ENCODE measurements at regions not wholly inside any gene's neighbourhood (a gene's known extent, or its start where the extent isn't known, plus 50 kb on each side); places are given as distances from the start of the nearest gene placed in this dataset.
A peak's percentile ranks its signal among the peaks of the same experiment; 100 is the strongest.

DNA sequence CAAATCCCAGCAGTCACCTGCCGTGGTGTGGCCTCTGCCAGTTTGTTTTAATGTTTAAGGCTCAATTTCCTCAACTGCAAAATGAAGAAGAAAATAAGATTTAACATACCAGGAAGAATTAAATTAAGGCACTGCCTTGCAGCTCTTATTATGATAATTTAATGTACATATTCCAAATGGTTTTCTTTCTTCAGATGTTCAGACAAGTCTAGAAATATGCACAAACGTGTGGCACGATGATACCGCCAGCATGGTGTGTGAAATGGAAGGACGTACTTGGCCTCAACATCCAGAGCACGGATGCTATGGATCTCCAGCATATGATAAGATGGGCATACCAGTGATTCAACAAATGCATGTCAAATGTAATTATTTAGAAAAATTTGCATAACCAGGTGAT, 959.4 kb upstream of the TMEM132C start:
- Histone ChIP-seq H3K79me1 (ENCODE audit: low read depth, low read length) (no peaks in the 10 kb centered on the region), H3K9me3 (replicated peaks in 1 of 2; ENCODE audit: control insufficient read depth in 2 of 2, insufficient read depth in 1 of 2, low read depth in 1 of 2, low read length in 2 of 2) (peaks cover 0 to 2% of the 10 kb centered on the region in 2 donors), H3K23ac (ENCODE audit: low read depth, low read length, poor library complexity) (no peak overlapping the region), H3K36me3 (replicated peaks in 1 of 2; ENCODE audit: control insufficient read depth in 2 of 2, insufficient read depth in 2 of 2, low read length in 2 of 2) (no peaks in the 10 kb centered on the region), H3K18ac (ENCODE audit: low read length) (no peak overlapping the region), H3K4me1 (ENCODE audit: control insufficient read depth in 2 of 2, insufficient read depth in 1 of 2, low read depth in 1 of 2, low read length in 2 of 2) (no peaks in the 10 kb centered on the region), H3K27ac (replicated peaks; ENCODE audit: low read length) (no peak overlapping the region), H3K4me2 (ENCODE audit: insufficient read depth, low read length, poor library complexity, severe bottlenecking) (no peak overlapping the region), H2BK12ac (ENCODE audit: low read length) (no peak overlapping the region), H3K4ac (ENCODE audit: low read length) (no peak overlapping the region), H3K4me3 (ENCODE audit: low read length in 2 of 2) (no peak overlapping the region), H4K91ac (ENCODE audit: low read depth, low read length, poor library complexity) (no peak overlapping the region), H2AK5ac (ENCODE audit: low read depth, low read length) (no peak overlapping the region), H3K9ac (ENCODE audit: low read depth, low read length, poor library complexity) (no peak overlapping the region), H4K8ac (ENCODE audit: low read depth, low read length) (no peak overlapping the region), H2BK5ac (ENCODE audit: low read length) (no peak overlapping the region), H3K27me3 (ENCODE audit: control insufficient read depth in 3 of 3, insufficient read depth in 3 of 3, low read depth in 1 of 3, low read length in 3 of 3) (no peaks in the 10 kb centered on the region), H2BK15ac (ENCODE audit: low read length) (no peak overlapping the region), H2AFZ (ENCODE audit: low read length) (no peak overlapping the region), H3K14ac (ENCODE audit: low read length) (no peak overlapping the region), H2BK120ac (ENCODE audit: low read depth, low read length) (no peak overlapping the region)
- no CpG with 5 or more reads among the region's 6 CpGs for WGBS, 2 donors (ENCODE audit: extremely low coverage in 2 of 2, insufficient read length in 2 of 2, insufficient replicate concordance in 1 of 2)
- no peak for DNase-seq (ENCODE audit: low spot score)

DNA sequence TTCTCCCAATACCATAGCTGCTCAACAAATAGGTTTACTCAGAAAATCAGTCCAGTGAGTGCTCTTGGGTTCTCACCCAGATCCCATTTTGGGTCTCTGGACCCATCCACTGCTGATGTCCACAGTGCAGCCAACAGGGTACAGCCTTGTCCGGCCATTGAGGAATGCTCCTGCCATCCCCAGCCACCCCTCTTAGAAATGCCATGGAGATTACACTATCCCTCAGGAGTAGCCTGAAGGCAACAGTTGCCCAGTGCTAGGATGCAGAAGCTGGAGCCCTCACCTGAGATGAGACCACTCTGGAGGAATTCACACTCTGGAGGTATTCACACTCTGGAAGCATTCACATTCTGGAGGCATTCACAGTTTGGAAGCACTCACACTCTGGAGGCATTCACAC, 958.8 kb upstream of the TMEM132C start:
- H3K4me2 ChIP-seq (ENCODE audit: insufficient read depth, low read length, poor library complexity, severe bottlenecking), result no peak overlapping the region
- no peak overlapping the region for H2BK12ac ChIP-seq (ENCODE audit: low read length)
- H3K23ac ChIP-seq (ENCODE audit: low read depth, low read length, poor library complexity), result no peak overlapping the region
- no peaks in the 10 kb centered on the region for H3K27me3 ChIP-seq (ENCODE audit: control insufficient read depth in 3 of 3, insufficient read depth in 3 of 3, low read depth in 1 of 3, low read length in 3 of 3)
- no peak overlapping the region for H2AK5ac ChIP-seq (ENCODE audit: low read depth, low read length)
- no peaks in the 10 kb centered on the region for H3K36me3 ChIP-seq (replicated peaks in 1 of 2; ENCODE audit: control insufficient read depth in 2 of 2, insufficient read depth in 2 of 2, low read length in 2 of 2)
- H3K27ac ChIP-seq (replicated peaks; ENCODE audit: low read length), result no peak overlapping the region
- WGBS, 2 donors (ENCODE audit: extremely low coverage in 2 of 2, insufficient read length in 2 of 2, insufficient replicate concordance in 1 of 2), result no CpG with 5 or more reads among the region's 1 CpG
- H3K4me1 ChIP-seq (ENCODE audit: control insufficient read depth in 2 of 2, insufficient read depth in 1 of 2, low read depth in 1 of 2, low read length in 2 of 2), result no peaks in the 10 kb centered on the region
- H2BK120ac ChIP-seq (ENCODE audit: low read depth, low read length), result no peak overlapping the region
- no peak overlapping the region for H3K4ac ChIP-seq (ENCODE audit: low read length)
- no peak overlapping the region for H2BK5ac ChIP-seq (ENCODE audit: low read length)
- no peak overlapping the region for H4K91ac ChIP-seq (ENCODE audit: low read depth, low read length, poor library complexity)
- H3K14ac ChIP-seq (ENCODE audit: low read length), result no peak overlapping the region
- no peak overlapping the region for H3K18ac ChIP-seq (ENCODE audit: low read length)
- no peak overlapping the region for H3K4me3 ChIP-seq (ENCODE audit: low read length in 2 of 2)
- no peak overlapping the region for H4K8ac ChIP-seq (ENCODE audit: low read depth, low read length)
- no peaks in the 10 kb centered on the region for H3K79me1 ChIP-seq (ENCODE audit: low read depth, low read length)
- H2AFZ ChIP-seq (ENCODE audit: low read length), result no peak overlapping the region
- H2BK15ac ChIP-seq (ENCODE audit: low read length), result no peak overlapping the region
- no peak overlapping the region for H3K9ac ChIP-seq (ENCODE audit: low read depth, low read length, poor library complexity)
- H3K9me3 ChIP-seq (replicated peaks in 1 of 2; ENCODE audit: control insufficient read depth in 2 of 2, insufficient read depth in 1 of 2, low read depth in 1 of 2, low read length in 2 of 2), result peaks cover 0 to 2% of the 10 kb centered on the region in 2 donors
- DNase-seq (ENCODE audit: low spot score), result no peak

DNA sequence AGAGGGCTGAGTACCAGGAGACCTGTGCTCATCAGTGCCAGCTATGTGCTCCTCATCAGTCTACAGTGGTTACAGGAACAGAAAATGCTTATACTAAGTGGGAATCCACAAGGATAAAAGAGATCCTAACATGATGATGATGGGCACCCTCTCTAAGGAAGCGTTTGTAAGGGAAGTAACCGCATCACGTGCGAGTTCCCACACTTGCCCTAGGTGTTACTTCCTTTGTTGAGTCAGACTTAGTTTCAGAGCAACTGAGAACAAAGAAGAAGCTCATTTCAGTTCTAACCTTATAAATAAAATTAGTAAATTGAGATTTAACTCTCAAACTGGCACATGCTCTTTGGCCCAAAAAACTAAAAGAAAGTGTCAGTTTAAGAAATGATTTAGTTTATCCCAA, 956.4 kb upstream of the TMEM132C start:
- H3K4ac ChIP-seq (ENCODE audit: low read length), result no peak overlapping the region

DNA sequence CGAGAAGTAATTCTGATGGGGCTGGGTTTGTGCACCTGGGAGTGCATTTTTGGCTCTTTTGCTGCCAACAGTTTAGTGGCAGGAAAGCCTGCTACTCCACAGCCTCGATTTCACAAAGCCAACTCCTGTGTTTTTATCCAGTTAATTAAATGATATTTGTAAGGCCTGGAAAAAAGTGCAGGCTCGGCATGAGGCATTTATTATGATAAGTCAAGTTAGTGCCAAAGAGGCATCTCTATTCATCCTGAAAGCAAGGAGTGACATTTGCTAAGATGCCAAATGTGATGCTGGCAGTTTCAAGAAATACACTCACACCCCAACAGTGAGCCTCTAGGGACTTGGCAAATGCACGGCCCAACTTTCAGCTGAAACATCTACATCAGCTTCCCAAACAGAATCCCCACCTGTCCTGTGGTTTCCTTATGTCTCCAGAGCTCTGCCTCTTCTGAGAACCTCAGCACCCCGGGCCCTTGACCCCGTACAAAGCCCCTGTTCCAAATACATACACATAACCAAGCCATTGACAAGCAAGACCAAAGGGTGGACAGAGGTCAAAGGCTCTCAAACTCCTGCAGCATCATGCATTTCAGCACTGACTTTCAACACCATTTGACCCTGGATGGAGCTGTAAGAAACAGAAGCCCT, 955.1 kb upstream of the TMEM132C start:
- H3K27me3 ChIP-seq (ENCODE audit: control insufficient read depth in 3 of 3, insufficient read depth in 3 of 3, low read depth in 1 of 3, low read length in 3 of 3), result no peaks in the 10 kb centered on the region
- H3K4me3 ChIP-seq (ENCODE audit: low read length in 2 of 2), result no peak overlapping the region
- no peak overlapping the region for H2BK5ac ChIP-seq (ENCODE audit: low read length)
- no peak overlapping the region for H2AFZ ChIP-seq (ENCODE audit: low read length)
- no peak overlapping the region for H4K91ac ChIP-seq (ENCODE audit: low read depth, low read length, poor library complexity)
- no peak overlapping the region for H3K23ac ChIP-seq (ENCODE audit: low read depth, low read length, poor library complexity)
- H3K4me2 ChIP-seq (ENCODE audit: insufficient read depth, low read length, poor library complexity, severe bottlenecking), result no peak overlapping the region
- H3K9ac ChIP-seq (ENCODE audit: low read depth, low read length, poor library complexity), result no peak overlapping the region
- no peak overlapping the region for H4K8ac ChIP-seq (ENCODE audit: low read depth, low read length)
- no peaks in the 10 kb centered on the region for H3K9me3 ChIP-seq (replicated peaks in 1 of 2; ENCODE audit: control insufficient read depth in 2 of 2, insufficient read depth in 1 of 2, low read depth in 1 of 2, low read length in 2 of 2)
- no peak for DNase-seq (ENCODE audit: low spot score)
- H3K4me1 ChIP-seq (ENCODE audit: control insufficient read depth in 2 of 2, insufficient read depth in 1 of 2, low read depth in 1 of 2, low read length in 2 of 2), result no peaks in the 10 kb centered on the region
- H2AK5ac ChIP-seq (ENCODE audit: low read depth, low read length), result no peak overlapping the region
- no peak overlapping the region for H3K14ac ChIP-seq (ENCODE audit: low read length)
- H2BK15ac ChIP-seq (ENCODE audit: low read length), result no peak overlapping the region
- H2BK12ac ChIP-seq (ENCODE audit: low read length), result no peak overlapping the region
- H3K27ac ChIP-seq (replicated peaks; ENCODE audit: low read length), result no peak overlapping the region
- H3K4ac ChIP-seq (ENCODE audit: low read length), result no peak overlapping the region
- H2BK120ac ChIP-seq (ENCODE audit: low read depth, low read length), result no peak overlapping the region
- H3K79me1 ChIP-seq (ENCODE audit: low read depth, low read length), result no peaks in the 10 kb centered on the region
- WGBS, 2 donors (ENCODE audit: extremely low coverage in 2 of 2, insufficient read length in 2 of 2, insufficient replicate concordance in 1 of 2), result no CpG with 5 or more reads among the region's 6 CpGs
- no peaks in the 10 kb centered on the region for H3K36me3 ChIP-seq (replicated peaks in 1 of 2; ENCODE audit: control insufficient read depth in 2 of 2, insufficient read depth in 2 of 2, low read length in 2 of 2)
- no peak overlapping the region for H3K18ac ChIP-seq (ENCODE audit: low read length)

More for the DNA sequence above, 956.4 kb upstream of the TMEM132C start:
- H3K9ac ChIP-seq (ENCODE audit: low read depth, low read length, poor library complexity), result no peak overlapping the region
- H3K4me2 ChIP-seq (ENCODE audit: insufficient read depth, low read length, poor library complexity, severe bottlenecking), result no peak overlapping the region
- H4K8ac ChIP-seq (ENCODE audit: low read depth, low read length), result no peak overlapping the region
- no peaks in the 10 kb centered on the region for H3K4me1 ChIP-seq (ENCODE audit: control insufficient read depth in 2 of 2, insufficient read depth in 1 of 2, low read depth in 1 of 2, low read length in 2 of 2)
- H2BK120ac ChIP-seq (ENCODE audit: low read depth, low read length), result no peak overlapping the region
- no peak overlapping the region for H2AFZ ChIP-seq (ENCODE audit: low read length)
- peak overlapping the region; percentile 53 for H3K18ac ChIP-seq (ENCODE audit: low read length)
- no peak overlapping the region for H3K23ac ChIP-seq (ENCODE audit: low read depth, low read length, poor library complexity)
- no peak overlapping the region for H2AK5ac ChIP-seq (ENCODE audit: low read depth, low read length)
- no peak overlapping the region for H2BK5ac ChIP-seq (ENCODE audit: low read length)
- H3K36me3 ChIP-seq (replicated peaks in 1 of 2; ENCODE audit: control insufficient read depth in 2 of 2, insufficient read depth in 2 of 2, low read length in 2 of 2), result no peaks in the 10 kb centered on the region
- WGBS, 2 donors (ENCODE audit: extremely low coverage in 2 of 2, insufficient read length in 2 of 2, insufficient replicate concordance in 1 of 2), result no CpG with 5 or more reads among the region's 4 CpGs
- no peak overlapping the region for H2BK12ac ChIP-seq (ENCODE audit: low read length)
- H3K79me1 ChIP-seq (ENCODE audit: low read depth, low read length), result no peaks in the 10 kb centered on the region
- H2BK15ac ChIP-seq (ENCODE audit: low read length), result no peak overlapping the region
- no peak overlapping the region for H4K91ac ChIP-seq (ENCODE audit: low read depth, low read length, poor library complexity)
- H3K14ac ChIP-seq (ENCODE audit: low read length), result no peak overlapping the region
- no peak overlapping the region for H3K4me3 ChIP-seq (ENCODE audit: low read length in 2 of 2)
- H3K27me3 ChIP-seq (ENCODE audit: control insufficient read depth in 3 of 3, insufficient read depth in 3 of 3, low read depth in 1 of 3, low read length in 3 of 3), result no peaks in the 10 kb centered on the region
- H3K9me3 ChIP-seq (replicated peaks in 1 of 2; ENCODE audit: control insufficient read depth in 2 of 2, insufficient read depth in 1 of 2, low read depth in 1 of 2, low read length in 2 of 2), result no peaks in the 10 kb centered on the region
- no peak overlapping the region for H3K27ac ChIP-seq (replicated peaks; ENCODE audit: low read length)
- no peak for DNase-seq (ENCODE audit: low spot score)
